ENCODE measurements at regions not wholly inside any gene's neighbourhood (a gene's known extent, or its start where the extent isn't known, plus 50 kb on each side); places are given as distances from the start of the nearest gene placed in this dataset.

- TF ChIP-seq CTCF (IDR thresholded peaks at IDR 0.05; ENCODE audit: low read depth, low read length, poor library complexity, severe bottlenecking) (no peak), EZH2phosphoT487 (IDR thresholded peaks at IDR 0.05; ENCODE audit: borderline replicate concordance, low read length) (no peak)
These were observed 291.9 kb upstream of the TRIB2 start for GRCh38 chr2:12424809-12425208.
